ENCODE measurements at regions not wholly inside any gene's neighbourhood (a gene's known extent, or its start where the extent isn't known, plus 50 kb on each side); places are given as distances from the start of the nearest gene placed in this dataset.

GRCh38 chr13:30564489-30564888 lies 53.2 kb upstream of the USPL1 start:
- TF ChIP-seq CTCF (IDR thresholded peaks at IDR 0.05) (no peak), POLR2A (IDR thresholded peaks at IDR 0.05) (no peak)

All from esophagus squamous epithelium (tissue), 4 donors.